DND-41 (cell line): ENCODE measurements at regions not wholly inside any gene's neighbourhood (a gene's known extent, or its start where the extent isn't known, plus 50 kb on each side); places are given as distances from the start of the nearest gene placed in this dataset.

Experiments
- EZH2 ChIP-seq: IDR thresholded peaks from 3 replicates; pipeline ENCODE4 v1.6.1; 2012; ENCODE audit warnings: borderline replicate concordance, low read depth, mild to moderate bottlenecking, moderate library complexity, low read length, inconsistent platforms; ENCODE audit not compliant: severe bottlenecking
- TF ChIP-seq, protein P1 (sequence below): IDR thresholded peaks from 2 replicates; pipeline ENCODE4 v1.5.1; 2012; ENCODE audit warnings: borderline replicate concordance, low read length, moderate library complexity, mild to moderate bottlenecking; ENCODE audit not compliant: poor library complexity, severe bottlenecking; ENCODE audit errors: extremely low read depth

DNA sequence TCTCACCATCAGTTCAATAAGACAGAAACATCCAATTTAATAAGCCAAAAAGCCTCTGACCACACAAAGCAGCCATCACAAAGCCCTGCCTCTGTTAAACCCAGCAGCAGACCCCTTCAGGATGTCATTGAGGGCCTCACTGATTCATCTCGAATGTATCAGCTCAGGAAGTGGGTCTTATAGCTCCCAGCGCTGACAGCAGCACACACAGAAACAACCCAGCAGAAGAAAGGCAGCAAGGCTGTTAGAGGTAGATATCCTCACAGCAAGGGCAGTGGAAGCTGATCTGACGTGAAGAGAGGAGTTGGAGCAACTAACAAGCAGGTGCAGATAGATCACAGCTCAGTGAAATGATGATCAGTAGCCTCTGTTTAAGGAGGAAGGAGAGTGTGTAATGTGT is 86.2 kb upstream of the NCAM1 start:
- TF ChIP-seq, protein P1, sequence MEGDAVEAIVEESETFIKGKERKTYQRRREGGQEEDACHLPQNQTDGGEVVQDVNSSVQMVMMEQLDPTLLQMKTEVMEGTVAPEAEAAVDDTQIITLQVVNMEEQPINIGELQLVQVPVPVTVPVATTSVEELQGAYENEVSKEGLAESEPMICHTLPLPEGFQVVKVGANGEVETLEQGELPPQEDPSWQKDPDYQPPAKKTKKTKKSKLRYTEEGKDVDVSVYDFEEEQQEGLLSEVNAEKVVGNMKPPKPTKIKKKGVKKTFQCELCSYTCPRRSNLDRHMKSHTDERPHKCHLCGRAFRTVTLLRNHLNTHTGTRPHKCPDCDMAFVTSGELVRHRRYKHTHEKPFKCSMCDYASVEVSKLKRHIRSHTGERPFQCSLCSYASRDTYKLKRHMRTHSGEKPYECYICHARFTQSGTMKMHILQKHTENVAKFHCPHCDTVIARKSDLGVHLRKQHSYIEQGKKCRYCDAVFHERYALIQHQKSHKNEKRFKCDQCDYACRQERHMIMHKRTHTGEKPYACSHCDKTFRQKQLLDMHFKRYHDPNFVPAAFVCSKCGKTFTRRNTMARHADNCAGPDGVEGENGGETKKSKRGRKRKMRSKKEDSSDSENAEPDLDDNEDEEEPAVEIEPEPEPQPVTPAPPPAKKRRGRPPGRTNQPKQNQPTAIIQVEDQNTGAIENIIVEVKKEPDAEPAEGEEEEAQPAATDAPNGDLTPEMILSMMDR = no peak
- TF ChIP-seq EZH2 = no peak
